ENCODE measurements at regions not wholly inside any gene's neighbourhood (a gene's known extent, or its start where the extent isn't known, plus 50 kb on each side); places are given as distances from the start of the nearest gene placed in this dataset.

DNA sequence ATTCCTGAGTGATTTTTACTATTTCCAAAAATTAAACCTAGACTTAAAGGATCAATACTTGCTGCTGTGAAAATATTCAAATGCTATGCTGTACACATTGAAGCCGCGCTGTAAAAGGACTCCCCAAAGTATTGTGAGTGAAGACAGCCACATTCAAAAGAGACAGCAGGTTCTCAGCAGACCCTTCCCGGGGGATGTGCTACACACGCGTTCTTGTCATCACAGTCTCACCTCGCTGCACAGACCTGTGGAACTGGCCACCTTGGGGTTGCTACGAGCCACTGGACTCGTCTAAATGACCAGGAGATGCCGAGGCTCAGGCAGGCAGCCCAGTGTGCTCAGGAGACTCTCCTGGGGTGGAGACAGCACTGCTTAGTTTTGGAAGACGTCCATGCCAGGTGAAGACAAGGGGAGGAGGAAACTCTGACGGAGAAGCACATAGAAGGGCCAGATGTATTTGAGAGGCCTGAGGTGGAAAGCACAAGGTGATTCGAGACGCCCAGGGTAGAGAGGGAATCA lies 367.7 kb upstream of the SHH start:
- DNase-seq (ENCODE audit: low read depth in 2 of 2), result no peak

DNA sequence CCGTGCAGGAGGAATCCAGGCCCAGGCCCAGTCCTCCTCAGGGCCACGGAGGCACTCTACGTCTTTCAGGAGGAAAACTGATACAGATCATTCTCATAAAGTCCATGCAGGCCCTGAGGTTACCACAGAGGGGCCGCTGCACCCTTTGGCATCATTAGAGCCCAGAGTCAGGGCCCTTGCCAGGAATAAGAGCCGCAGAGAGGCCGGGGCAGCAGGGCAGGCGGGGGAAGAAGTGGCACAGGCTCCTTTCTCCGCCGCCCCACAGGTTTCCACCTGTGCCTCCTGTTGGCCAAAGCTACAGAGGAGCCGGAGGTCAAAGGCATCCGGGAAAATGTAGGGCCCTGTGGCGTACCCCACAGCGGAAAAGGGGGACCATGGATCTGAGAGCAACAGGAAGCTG lies 366.6 kb upstream of the SHH start:
- DNase-seq (ENCODE audit: low read depth in 2 of 2), result no peak

- DNase-seq (ENCODE audit: low read depth in 2 of 2), result no peak
Observed at GRCh38 chr7:156178214-156178613, 366.0 kb upstream of the SHH start.

DNA sequence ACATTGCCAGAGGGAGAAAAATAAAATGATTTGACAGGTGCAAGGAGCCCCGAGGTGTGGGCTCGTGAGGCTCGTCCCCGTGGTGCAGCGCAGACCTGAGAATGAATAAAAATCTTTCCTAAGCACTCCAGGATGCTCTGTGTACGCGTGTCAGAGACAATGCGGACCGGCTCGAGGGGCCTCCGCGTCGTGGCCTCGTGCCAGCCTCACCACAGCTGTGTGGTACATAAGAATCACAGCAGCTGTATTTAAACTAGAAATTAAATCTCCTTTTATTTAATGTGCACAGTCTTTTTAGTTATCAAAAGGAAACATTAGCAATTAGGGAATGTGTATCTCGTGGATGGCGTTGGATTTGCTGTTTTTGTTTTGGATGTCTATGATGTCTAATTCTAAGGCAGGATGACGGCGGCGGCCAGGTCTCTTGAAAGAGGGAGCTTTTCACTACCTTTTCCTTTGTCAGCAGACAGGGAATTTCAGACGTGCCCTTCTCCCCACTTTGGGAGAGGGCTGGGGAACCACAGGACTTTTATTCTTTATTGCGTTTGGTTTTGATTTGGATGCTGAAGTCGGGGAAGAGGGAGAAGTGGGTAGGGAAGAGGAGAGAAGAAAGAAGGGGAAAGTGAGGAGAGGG lies 365.3 kb upstream of the SHH start:
- DNase-seq (ENCODE audit: low read depth in 2 of 2), result no peak

DNA sequence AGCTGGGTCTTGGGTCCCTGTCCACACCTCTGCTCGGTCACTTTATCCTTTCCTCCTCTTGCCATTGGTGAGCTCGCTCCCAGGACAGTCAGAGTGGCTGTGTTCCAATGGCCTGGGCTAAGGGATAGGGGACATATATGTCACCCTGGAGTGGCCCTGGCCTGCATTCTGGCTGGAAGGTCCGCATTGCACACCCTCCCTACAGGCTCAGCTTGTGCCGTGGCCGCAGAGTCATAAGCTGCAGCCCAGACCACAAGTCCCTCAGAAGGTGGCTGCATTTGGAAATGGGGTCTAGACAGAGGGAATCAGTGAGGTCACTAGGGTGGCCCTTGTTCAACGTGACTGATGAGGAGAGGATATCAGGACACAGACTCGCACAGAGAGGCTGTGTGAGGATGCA lies 363.8 kb upstream of the SHH start:
- DNase-seq (ENCODE audit: low read depth in 2 of 2), result no peak

- no peak for DNase-seq (ENCODE audit: low read depth in 2 of 2)
Observed at GRCh38 chr7:156175003-156175402, 362.7 kb upstream of the SHH start.

DNA sequence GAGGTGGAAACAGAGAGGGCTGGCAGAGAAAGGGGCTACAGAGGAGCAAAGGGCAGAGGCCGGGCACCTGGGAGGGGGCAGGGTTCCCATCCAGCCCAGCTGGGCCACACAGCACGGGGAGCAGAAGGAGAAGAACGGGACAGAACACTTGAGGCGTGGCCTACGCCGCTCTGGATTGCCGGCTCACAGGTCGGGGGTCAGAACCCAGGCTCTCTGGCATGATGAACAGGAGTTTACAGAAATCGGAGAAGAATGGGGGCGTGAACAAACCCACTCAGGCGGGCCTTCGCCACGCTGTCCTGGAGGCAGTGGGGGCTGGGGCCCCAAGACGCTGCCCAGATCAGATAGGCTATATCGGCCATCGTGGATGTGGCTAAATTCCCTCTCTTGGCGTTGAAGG lies 362.2 kb upstream of the SHH start:
- no peak for DNase-seq (ENCODE audit: low read depth in 2 of 2)

DNA sequence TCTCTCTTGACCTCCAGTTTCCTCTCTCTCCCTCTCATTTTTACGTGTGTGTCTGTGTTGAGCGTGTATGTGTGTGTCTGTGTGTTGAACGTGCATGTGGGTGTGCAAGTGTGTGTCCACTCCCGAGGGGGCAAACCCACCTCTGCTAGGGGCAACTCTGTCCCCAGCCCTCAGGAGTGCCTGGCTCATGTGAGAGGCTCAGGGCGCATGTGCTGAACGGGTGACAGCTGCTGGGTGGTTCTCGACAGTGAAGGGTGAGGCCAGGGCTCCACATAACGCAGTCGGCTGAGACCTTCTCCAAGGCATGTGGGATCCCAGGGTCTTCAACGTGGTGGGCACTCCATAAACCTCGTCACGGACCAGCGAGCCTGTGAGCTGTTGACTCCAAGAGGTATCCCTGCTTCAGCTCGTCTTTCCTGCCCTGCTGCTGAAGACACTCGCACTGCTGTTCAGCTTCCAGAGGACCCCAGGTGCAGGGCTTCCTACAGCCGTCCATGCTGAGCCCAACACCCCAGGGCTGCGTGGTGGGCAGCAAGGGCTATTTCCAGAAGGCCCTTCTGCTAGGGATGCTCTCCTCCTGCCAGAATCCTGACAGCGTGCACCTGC lies 361.6 kb upstream of the SHH start:
- no peak for DNase-seq (ENCODE audit: low read depth in 2 of 2)

- DNase-seq (ENCODE audit: low read depth in 2 of 2), result no peak
Observed at GRCh38 chr7:156173346-156173745, 361.1 kb upstream of the SHH start.

DNA sequence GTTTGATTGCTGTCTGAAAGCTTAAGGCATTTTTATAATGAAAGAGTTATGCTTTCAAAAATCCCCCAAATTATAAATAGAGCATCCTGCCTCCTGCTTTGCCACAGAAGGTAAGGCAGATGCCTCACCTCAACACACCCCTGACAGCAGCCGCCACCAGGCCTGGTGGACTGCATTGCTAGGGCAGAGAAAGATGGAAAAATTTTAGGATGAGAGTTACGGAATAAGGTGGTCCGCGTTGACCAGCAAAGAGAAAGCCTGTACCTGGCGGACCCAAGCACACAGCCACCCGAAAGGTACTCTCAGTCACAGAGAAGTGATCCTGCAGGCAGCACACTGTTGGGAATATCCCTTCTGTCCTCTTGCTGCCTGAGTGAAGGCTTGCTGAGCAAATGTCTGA lies 360.4 kb upstream of the SHH start:
- no peak for DNase-seq (ENCODE audit: low read depth in 2 of 2)

- no peak for DNase-seq (ENCODE audit: low read depth in 2 of 2)
Observed at GRCh38 chr7:156169474-156170370, 357.5 kb upstream of the SHH start.

GRCh38 chr7:156168434-156168833 lies 356.2 kb upstream of the SHH start:
- DNase-seq (ENCODE audit: low read depth in 2 of 2), result no peak

- DNase-seq (ENCODE audit: low read depth in 2 of 2), result no peak
Observed at GRCh38 chr7:156167987-156168386, 355.7 kb upstream of the SHH start.

GRCh38 chr7:156167417-156167807 lies 355.1 kb upstream of the SHH start:
- DNase-seq (ENCODE audit: low read depth in 2 of 2), result no peak

- DNase-seq (ENCODE audit: low read depth in 2 of 2), result no peak
Observed at GRCh38 chr7:156166692-156167416, 354.6 kb upstream of the SHH start.

- no peak for DNase-seq (ENCODE audit: low read depth in 2 of 2)
Observed at GRCh38 chr7:156163747-156164146, 351.5 kb upstream of the SHH start.

DNA sequence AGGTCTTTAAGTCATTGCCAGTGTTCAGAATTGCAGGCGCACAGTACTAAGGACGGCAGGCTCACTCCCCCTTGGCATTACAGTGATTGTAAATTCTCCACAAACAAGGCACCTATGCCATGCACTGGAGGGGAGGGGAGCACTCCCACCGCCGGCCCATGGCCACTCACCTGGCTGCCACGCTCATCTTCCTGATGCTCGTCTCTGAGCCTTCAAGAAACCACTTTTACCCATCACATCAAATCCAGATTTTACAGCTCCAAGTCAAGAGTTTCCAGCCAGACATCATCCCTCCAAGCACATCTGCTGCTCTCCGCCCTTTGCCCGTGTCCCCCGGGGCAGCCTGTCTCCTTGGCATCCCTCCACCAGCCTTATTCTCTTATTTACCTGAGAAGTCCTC lies 350.2 kb upstream of the SHH start:
- no peak for DNase-seq (ENCODE audit: low read depth in 2 of 2)

- DNase-seq (ENCODE audit: low read depth in 2 of 2), result no peak
Observed at GRCh38 chr7:156160811-156161210, 348.5 kb upstream of the SHH start.

DNA sequence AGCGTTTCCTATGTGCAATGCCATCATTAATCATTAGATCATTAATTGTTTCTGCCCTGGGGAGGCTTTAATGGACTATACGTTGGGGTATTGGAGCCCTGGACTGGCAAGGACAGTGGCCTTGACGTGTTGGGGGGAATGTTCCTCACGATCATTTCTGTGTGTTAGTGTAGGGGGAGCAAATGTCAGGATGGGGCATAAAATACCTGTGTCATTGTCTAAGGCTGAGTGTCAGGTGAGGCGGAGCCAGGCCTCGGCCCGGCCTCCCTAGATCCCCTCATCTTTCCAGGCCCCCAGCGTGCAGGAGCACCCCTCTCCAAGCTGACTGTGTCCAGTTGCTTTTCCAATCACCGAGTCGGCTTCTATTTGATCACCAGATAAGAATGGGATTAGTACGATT lies 346.4 kb upstream of the SHH start:
- no peak for DNase-seq (ENCODE audit: low read depth in 2 of 2)

- DNase-seq (ENCODE audit: low read depth in 2 of 2), result no peak
Observed at GRCh38 chr7:156158213-156158612, 345.9 kb upstream of the SHH start.

- no peak for DNase-seq (ENCODE audit: low read depth in 2 of 2)
Observed at GRCh38 chr7:156157409-156158012, 345.2 kb upstream of the SHH start.

Data from fibroblast of skin of left quadriceps (primary cell).